SU-DHL-6 (cell line): ENCODE measurements at regions not wholly inside any gene's neighbourhood (a gene's known extent, or its start where the extent isn't known, plus 50 kb on each side); places are given as distances from the start of the nearest gene placed in this dataset.

Source experiments
- CTCF ChIP-seq: fragments of 200-600 bp; sonication (generic); IDR thresholded peaks from one replicate; pipeline ENCODE4 v1.5.1; 2017; ENCODE audit warnings: antibody characterized with exemption, mild to moderate bottlenecking, low read length, moderate library complexity; ENCODE audit not compliant: insufficient read depth, poor library complexity, severe bottlenecking
- EZH2phosphoT487 ChIP-seq: fragments of 200-600 bp; sonication (generic), shearing (Covaris generic); conservative IDR thresholded peaks from 2 replicates; pipeline ENCODE4 v1.6.1; 2018; ENCODE audit warnings: mild to moderate bottlenecking, antibody characterized with exemption, low read length, moderate library complexity, mixed read lengths

GRCh38 chr4:164293203-164293602, 460.7 kb upstream of the SMIM31 start:
- TF ChIP-seq CTCF = no peak
- TF ChIP-seq EZH2phosphoT487 = no peak
